RCC 7860 (cell line): ENCODE measurements at regions not wholly inside any gene's neighbourhood (a gene's known extent, or its start where the extent isn't known, plus 50 kb on each side); places are given as distances from the start of the nearest gene placed in this dataset.
"Not testable (repeated sequence)": the region's sequence is repeated elsewhere in the genome, so short reads cannot be mapped to it uniquely, and the experiment has no call there.

Experiments used
- DNase-seq: peaks from one replicate; pipeline ENCODE4 v3.0.0-alpha.2; 2015; ENCODE audit warnings: low spot score
- FAIRE-seq: peaks from 2 replicates; lab custom pipeline; 2012; peaks lifted over from hg19 to GRCh38; lab: Jason Lieb, UNC

DNA sequence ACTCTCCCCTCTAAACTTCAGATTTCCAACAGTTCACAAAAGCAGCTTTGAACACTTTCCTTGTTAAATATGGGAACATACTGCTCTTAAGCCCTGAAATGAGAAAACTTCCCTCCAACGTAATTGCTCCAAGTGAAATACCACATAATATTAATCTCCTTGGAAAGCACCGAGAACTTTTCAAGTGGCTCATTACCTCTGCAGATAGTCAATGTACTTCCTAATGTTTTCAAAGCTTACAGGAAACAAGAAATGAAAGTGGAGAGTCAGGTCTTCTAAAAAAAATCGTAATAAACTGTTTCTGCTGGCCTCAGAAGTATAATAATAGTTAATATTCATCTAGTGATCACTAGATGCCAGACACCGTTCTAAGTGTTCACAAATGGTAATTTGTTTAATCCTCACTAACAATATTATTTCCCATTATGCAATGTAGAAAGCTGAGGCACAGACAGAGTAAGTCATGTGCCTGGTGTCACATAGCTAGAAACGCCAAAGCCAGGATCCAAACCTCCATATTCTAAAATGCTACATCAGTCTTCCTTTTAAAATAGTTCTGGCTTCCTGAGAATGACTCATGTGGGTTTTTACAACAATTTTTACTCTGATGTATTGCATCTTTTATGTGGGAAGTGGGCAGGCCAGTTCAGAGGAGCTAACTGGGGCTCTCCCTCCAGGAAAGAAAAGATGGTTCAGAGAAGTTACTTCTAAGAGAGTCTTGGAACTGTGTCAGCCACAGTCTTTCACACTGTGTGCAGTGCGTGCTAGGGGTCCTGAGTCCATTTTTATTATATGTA lies 177.2 kb downstream of the PLPPR4 start:
- FAIRE-seq (peak; percentile 57), DNase-seq (peak; percentile 49)

DNA sequence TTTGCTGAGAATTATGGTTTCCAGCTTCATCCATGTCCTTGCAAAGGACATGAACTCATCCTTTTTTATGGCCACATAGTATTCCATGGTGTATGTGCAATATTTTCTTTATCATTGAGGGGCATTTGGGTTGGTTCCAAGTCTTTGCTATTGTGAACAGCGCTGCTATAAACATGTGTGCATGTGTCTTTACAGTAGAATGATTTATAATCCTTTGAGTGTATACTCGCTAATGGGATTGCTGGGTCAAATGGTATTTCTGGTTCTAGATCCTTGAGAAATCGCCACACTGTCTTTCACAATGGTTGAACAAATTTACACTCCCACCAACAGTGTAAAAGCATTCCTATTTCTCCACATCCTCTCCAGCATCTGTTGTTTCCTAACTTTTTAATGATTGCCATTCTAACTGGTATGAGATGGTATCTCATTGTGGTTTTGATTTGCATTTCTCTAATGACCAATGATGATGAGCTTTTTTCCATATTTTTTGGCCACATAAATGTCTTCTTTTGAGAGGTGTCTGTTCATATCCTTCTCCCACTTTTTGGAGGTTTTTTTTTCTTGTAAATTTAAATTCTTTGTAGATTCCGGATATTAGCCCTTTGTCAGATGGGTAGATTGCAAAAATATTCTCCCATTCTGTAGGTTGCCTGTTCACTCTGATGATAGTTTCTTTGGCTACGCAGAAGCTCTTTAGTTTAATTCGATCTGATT lies 180.1 kb downstream of the PLPPR4 start:
- DNase-seq, FAIRE-seq: not testable (repeated sequence)

GRCh38 chr1:99445071-99445470 lies 180.8 kb downstream of the PLPPR4 start:
- DNase-seq, result no peak
- FAIRE-seq, result no peak

- no peak for FAIRE-seq
- no peak for DNase-seq
Observed at GRCh38 chr1:99445486-99445885, 181.2 kb downstream of the PLPPR4 start.

DNA sequence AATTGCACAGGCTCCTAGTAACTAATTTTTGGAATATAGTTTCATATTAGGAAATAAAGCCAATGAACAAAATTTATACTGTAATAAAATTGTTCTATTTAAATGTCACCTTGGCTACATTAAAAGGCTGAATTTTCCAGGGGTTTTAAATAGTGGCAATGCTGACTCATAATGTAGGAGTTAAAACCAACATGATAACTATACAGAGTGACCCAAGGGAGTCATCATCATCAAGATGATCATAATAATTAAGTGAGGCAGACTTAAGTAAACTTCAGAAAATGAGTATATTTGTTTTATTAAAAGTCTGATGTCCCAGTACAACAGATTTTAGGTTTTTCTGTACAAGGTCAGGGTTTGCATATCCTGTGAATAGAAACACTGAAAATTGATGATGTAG lies 183.4 kb downstream of the PLPPR4 start:
- FAIRE-seq (no peak), DNase-seq (no peak)

- FAIRE-seq (no peak), DNase-seq (no peak)
Observed at GRCh38 chr1:99455760-99456159, 190.2 kb upstream of the PALMD start.

DNA sequence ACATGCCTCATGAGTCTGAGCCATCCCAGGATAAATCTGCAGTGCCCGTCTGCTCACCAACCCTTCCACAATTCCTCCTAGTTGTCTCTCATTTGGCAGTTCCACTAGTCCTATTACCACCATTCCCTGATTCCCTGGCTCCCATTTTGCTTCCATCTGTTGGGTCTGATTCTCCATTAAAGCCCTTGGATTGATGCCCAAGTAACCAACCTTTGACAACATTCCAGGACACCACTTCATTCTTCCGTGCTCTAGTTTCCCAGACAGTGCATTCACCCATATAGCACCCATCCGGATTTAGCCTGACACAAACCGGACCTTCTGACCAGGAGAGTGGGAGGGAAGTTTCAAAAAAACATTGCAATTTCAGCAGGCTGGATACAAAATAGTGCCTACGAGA lies 189.4 kb upstream of the PALMD start:
- FAIRE-seq (peak; percentile 92), DNase-seq (peak; percentile 84)

DNA sequence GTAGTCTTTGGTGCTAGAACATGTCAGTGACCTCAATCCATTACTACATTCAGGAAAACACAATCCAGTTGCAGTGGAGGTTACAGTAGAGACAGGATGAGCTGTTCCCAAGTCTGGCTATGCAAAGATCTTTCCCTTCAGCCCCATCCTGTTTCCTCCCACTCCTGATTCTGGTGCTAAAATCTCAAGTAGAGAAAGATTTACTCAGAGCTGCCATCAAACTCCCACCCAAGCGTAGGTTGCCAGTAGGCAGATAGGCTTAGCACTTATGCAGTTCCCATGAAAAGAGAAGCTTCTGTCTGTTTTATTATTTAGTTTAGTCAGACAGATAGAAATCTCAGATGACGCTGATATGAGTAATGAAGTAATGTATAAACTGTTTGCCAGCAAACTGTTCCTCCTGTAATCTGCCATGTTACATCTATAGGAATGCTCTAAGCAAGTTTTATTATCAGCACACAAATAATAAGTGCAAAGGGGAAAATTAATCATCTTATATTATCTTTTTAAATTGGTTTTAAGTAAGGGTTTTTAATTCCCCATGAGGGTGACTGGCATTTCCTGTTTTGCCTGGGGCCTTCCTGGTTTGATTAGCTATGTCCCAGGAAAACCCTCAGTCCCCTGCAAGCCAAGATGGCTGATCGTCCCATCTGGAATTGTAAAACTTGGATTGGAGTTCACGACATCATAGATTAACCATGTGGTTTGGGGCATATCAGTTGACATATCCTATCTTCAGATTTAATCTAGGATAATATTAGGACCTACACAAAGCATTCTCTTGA lies 188.3 kb upstream of the PALMD start:
- peak; percentile 89 for DNase-seq
- FAIRE-seq, result peak; percentile 93

- FAIRE-seq (no peak), DNase-seq (no peak)
Observed at GRCh38 chr1:99461499-99461898, 184.4 kb upstream of the PALMD start.

DNA sequence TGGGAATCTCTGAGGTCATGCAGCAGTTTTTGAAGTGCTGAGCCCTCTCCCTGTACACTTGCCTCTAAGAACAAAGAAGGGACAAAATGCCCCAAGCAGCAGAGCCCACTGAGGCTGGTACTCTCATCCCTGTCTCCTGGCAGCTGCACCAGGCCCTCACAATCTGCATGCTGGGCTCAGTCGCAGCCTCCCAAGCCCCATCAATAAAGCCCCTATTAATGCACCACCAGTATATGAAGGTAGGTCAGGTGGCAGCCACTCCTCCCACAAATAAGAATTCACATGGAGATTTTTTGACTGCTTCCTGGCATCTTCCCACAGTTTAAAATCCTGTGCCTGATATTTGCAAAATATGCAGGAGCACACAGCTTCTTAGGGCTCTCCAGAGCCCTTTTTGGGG lies 181.2 kb upstream of the PALMD start:
- no peak for DNase-seq
- no peak for FAIRE-seq

DNA sequence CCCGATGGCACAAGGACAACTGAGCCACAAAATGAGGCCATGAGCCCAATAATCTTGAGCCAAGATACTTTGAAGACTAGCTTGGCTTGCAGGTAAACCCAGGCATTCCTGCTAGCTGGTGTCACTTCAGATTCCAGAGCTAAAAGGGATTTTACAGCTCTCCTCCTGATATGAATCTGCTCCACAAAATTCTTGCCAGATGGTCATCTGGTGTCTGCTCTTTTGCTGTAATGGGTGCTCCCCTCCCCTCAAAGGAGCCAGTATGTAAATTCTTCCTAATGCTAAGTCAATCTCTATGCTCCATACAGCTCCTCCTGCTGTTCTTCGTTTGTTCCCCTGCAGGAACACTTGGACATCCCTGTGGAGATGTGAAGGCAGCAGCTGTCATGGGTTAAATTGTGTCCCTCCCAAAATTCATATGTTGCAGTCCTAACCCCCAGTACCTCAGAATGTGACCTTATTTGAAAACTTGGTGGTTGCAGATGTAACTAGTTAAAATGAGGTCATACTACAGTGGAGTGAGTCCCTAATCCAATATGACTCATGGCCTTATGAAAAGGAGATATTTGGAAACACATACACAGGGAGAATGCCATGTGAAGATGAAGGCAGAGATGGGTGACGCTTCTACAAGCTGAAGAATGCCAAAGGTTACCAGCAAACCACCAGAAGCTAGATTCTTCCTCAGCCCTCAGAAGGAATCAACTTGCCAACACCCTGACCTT lies 180.6 kb upstream of the PALMD start:
- DNase-seq (peak; percentile 76), FAIRE-seq (peak; percentile 78)

- no peak for FAIRE-seq
Observed at GRCh38 chr1:99467645-99468044, 178.3 kb upstream of the PALMD start.

DNA sequence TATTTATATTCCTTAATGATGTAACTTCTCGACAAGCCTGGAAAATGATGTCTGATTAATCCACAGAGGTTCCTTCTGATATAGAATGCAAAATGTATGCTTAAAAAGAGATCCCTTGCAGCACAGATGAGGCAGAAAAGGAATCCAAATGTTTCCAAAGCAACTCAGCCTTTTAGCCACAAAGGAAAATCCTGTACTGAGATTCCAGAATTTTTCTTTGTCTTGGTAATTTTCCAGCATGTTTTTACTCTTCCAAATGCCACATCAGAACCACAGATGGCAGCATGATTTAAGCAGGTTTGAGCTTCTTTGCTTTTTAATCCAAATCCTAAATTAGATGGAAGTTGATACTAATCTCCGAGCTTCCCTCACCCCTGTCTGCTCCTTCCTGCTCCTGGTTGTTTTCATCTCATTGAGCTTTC lies 176.4 kb upstream of the PALMD start:
- DNase-seq (no peak), FAIRE-seq (no peak)

More at GRCh38 chr1:99467645-99468044, 178.3 kb upstream of the PALMD start:
- no peak for DNase-seq

DNA sequence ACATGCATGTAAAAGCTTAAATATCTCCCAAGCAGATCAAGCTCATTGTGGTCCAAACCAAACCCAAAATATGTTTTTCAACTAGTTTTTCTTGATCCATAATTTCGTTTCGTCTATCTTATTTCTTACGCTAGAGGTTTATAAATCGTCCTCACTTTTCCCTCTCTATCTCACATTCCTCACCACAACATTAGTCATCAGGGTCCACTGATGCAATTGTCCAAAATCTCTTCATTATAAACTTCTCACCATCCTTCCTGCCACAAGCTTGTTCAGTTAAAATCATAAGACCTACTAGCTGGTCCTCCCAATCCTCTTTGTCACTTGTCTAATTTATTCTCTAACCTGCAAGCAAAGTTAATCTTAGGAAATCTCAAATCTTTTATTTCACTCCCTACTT lies 173.0 kb upstream of the PALMD start:
- no peak for DNase-seq
- no peak for FAIRE-seq

- FAIRE-seq (no peak), DNase-seq (no peak)
Observed at GRCh38 chr1:99474350-99474893, 171.5 kb upstream of the PALMD start.

DNA sequence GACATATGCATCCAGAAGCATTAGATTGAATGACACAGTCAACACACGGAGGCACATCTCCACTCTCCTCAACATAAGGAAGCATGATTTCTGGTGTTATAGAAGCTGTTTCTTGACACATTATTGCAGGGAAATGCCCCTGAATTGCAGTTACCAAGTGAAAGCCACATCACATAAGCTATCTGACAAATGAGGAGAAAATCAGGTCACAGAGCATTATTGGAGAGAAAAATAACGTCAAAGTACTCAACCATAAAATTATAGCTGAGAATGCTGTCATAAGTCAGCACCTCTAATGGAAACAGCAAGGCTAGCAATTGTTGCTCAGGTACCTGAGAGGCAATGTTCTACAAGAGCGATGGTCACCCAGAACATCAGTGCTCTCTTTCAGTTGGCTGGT lies 169.9 kb upstream of the PALMD start:
- FAIRE-seq (no peak), DNase-seq (no peak)

- FAIRE-seq (peak; percentile 88), DNase-seq (peak; percentile 52)
Observed at GRCh38 chr1:99481391-99481996, 164.4 kb upstream of the PALMD start.

- no peak for FAIRE-seq
- no peak for DNase-seq
Observed at GRCh38 chr1:99482286-99482685, 163.6 kb upstream of the PALMD start.

DNA sequence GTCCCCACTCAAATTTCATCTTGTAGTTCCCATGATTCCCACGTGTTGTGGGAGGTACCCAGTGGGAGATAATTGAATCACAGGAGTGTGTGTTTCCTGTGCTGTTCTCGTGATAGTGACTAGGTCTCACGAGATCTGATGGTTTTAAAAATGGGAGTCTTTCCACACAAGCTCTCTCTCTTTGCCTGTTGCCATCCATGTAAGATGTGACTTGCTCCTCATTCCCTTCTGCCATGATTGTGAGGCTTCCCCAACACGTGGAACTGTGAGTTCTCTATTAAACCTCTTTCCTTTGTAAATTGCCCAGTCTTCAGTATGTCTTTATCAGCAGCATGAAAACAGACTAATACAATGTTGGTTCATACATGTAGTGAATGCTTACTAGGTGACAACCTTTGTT lies 163.2 kb upstream of the PALMD start:
- DNase-seq (no peak), FAIRE-seq (no peak)

GRCh38 chr1:99490031-99490430 lies 155.9 kb upstream of the PALMD start:
- FAIRE-seq, result no peak
- DNase-seq, result no peak
